Esophagus (tissue), 2 donors: ENCODE measurements at regions not wholly inside any gene's neighbourhood (a gene's known extent, or its start where the extent isn't known, plus 50 kb on each side); places are given as distances from the start of the nearest gene placed in this dataset.
A peak's percentile ranks its signal among the peaks of the same experiment; 100 is the strongest.

Experiments
- H3K27ac ChIP-seq, 2 donors: one replicate each; pipeline ENCODE4 v1.5.1; 2013; ENCODE audit warnings: low read depth in 2 of 2, mild to moderate bottlenecking in 2 of 2, inconsistent platforms in 1 of 2, low read length in 1 of 2, moderate library complexity in 1 of 2
- H3K27me3 ChIP-seq, 2 donors: one replicate each; pipeline ENCODE4 v1.6.1; 2013; ENCODE audit warnings: low read length in 2 of 2, control low read depth in 1 of 2, mild to moderate bottlenecking in 1 of 2; ENCODE audit not compliant: insufficient read depth in 2 of 2, control insufficient read depth in 1 of 2
- H3K36me3 ChIP-seq, 2 donors: one replicate each; pipeline ENCODE4 v1.6.1; 2013; ENCODE audit warnings: low read length in 1 of 2; ENCODE audit not compliant: control insufficient read depth in 2 of 2, insufficient read depth in 2 of 2
- H3K4me1 ChIP-seq, 2 donors: one replicate each; pipeline ENCODE4 v1.6.1; 2013; ENCODE audit warnings: low read length in 1 of 2; ENCODE audit not compliant: control insufficient read depth in 2 of 2, insufficient read depth in 2 of 2
- H3K4me3 ChIP-seq, 2 donors: one replicate each; pipeline ENCODE4 v1.5.1; 2013; ENCODE audit warnings: low read length in 2 of 2, mild to moderate bottlenecking in 2 of 2, low read depth in 1 of 2, moderate library complexity in 1 of 2
- H3K9me3 ChIP-seq, 2 donors: one replicate each; pipeline ENCODE4 v1.6.1; 2013; ENCODE audit warnings: mild to moderate bottlenecking in 2 of 2, low read depth in 1 of 2, low read length in 1 of 2, moderate library complexity in 1 of 2; ENCODE audit not compliant: control insufficient read depth in 2 of 2, insufficient read depth in 1 of 2
- WGBS, 2 donors: extraction: QIAGEN DNeasy Blood & Tissue Kit; methylation state at CpG; one replicate each; pipeline ENCODE4 v1.1.7; 2013; 5-methylcytosine and 5-hydroxymethylcytosine counted together
- donor health status: healthy with polysubstance abuse.
- donor health status: Bipolar disorder and iron deficiency.

DNA sequence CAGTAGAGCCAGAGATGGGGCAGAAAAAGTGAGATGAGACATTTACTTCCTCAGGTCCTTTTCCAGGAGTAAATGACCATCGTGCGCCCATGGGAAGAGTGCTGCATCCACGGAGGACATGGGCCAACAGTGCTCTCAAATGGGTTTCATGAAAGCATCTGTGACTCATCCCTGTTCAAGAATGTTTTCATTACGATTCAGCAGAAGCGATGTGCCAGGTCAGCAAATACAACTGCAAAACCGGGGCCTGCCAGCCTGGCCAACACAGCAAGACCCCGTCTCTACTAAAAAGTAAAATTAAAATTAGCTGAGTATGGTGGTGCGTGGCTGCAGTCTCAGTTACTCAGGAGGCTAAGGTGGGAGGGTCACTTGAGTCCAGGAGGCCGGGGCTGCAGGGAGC is 125.1 kb downstream of the LY86 start:
- H3K27ac ChIP-seq, result peak overlapping the region; percentile 89 to 94

DNA sequence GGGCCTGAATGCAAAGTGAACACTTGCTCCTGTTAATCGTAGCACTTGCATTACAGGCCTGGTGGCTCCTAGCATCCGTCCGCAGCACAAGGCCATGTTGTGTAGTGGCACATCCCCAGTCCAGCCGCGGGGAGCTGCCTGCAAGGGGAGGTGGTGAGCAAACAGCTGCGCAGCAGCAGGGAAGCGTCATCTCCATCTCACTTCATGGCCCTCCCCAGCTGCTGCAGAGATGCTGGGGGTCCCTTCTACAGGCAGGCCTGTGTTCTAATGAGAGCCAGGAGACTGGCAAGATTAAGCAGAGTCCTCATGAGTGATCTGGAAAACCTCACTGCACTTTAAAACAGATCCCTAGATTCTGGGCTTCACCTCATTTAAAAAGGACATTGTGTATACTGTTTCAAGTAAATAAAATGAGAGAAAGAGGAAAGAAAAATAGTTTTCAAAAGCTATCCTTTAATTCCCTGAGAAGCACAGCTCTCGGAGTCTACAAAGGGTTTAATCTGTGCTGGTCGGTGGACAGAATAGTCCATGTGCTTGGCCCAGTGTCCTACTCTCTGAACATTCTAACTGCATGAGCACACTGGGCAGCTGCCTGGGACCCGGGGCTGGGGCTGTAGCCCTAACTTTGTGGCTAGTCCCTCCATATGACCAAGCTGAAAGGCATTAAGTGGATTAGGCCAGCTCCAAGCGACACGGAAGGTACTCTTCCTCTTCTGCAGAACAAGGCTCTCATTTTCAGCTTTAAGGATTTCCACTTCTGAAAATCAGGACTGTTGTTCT is 125.8 kb downstream of the LY86 start:
- H3K27me3 ChIP-seq, result no peaks in the 10 kb centered on the region
- H3K9me3 ChIP-seq, result no peaks in the 10 kb centered on the region
- no peak overlapping the region for H3K4me3 ChIP-seq
- peak overlapping the region; percentile 40 to 89 for H3K27ac ChIP-seq
- peaks cover 0 to 2% of the 10 kb centered on the region in 2 donors for H3K36me3 ChIP-seq
- peaks cover 0 to 27% of the 10 kb centered on the region in 2 donors for H3K4me1 ChIP-seq
- 81 to 84% methylated on average over 12 of the region's 12 CpGs for WGBS, 2 donors

More for the DNA sequence above, 125.1 kb downstream of the LY86 start:
- Histone ChIP-seq H3K36me3 (peaks cover 0 to 2% of the 10 kb centered on the region in 2 donors), H3K27me3 (no peaks in the 10 kb centered on the region), H3K4me1 (peaks cover 0 to 25% of the 10 kb centered on the region in 2 donors), H3K4me3 (no peak overlapping the region), H3K9me3 (no peaks in the 10 kb centered on the region)
- WGBS, 2 donors, result 51 to 56% methylated on average over 9 of the region's 9 CpGs

DNA sequence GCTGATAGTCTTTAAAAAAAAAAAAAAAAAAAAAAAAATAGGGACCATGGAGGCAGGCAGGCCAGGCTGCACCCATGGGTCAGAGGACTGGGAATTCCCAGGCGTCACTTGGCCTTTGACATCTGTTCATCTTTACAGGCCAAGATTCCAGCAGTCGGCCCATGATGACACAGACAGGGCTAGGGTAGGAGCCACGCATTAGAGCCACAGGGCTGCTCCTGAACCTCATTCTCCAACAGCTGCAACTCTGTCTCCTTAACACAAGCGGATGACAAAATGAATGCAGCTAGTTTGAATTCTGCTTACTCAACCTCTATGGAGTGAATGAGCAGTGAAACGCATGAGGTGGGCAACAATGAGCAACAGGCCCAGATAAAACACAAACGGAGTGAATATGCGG is 126.4 kb downstream of the LY86 start:
- no peak overlapping the region for H3K27ac ChIP-seq
- H3K27me3 ChIP-seq, result no peaks in the 10 kb centered on the region
- peaks cover 0 to 27% of the 10 kb centered on the region in 2 donors for H3K4me1 ChIP-seq
- H3K9me3 ChIP-seq, result no peaks in the 10 kb centered on the region
- no peak overlapping the region for H3K4me3 ChIP-seq
- 91 to 94% methylated on average over 7 of the region's 7 CpGs for WGBS, 2 donors
- H3K36me3 ChIP-seq, result peaks cover 0 to 2% of the 10 kb centered on the region in 2 donors

- no peaks in the 10 kb centered on the region for H3K9me3 ChIP-seq
- H3K4me3 ChIP-seq, result no peak overlapping the region
- H3K27me3 ChIP-seq, result no peaks in the 10 kb centered on the region
- no peaks in the 10 kb centered on the region for H3K36me3 ChIP-seq
- H3K4me1 ChIP-seq, result peaks cover 0 to 27% of the 10 kb centered on the region in 2 donors
- WGBS, 2 donors, result 74 to 87% methylated on average over 3 of the region's 3 CpGs
- no peak overlapping the region for H3K27ac ChIP-seq
Observed at GRCh38 chr6:6715465-6715864, 126.9 kb downstream of the LY86 start.

GRCh38 chr6:6716998-6717763 is 128.7 kb downstream of the LY86 start:
- WGBS, 2 donors, result 77% methylated on average over 7 of the region's 7 CpGs
- peaks cover 0 to 25% of the 10 kb centered on the region in 2 donors for H3K4me1 ChIP-seq
- H3K27ac ChIP-seq, result peak overlapping the region; percentile 41 to 62
- H3K27me3 ChIP-seq, result no peaks in the 10 kb centered on the region
- H3K9me3 ChIP-seq, result no peaks in the 10 kb centered on the region
- no peak overlapping the region for H3K4me3 ChIP-seq
- H3K36me3 ChIP-seq, result no peaks in the 10 kb centered on the region

- H3K4me3 ChIP-seq, result no peak overlapping the region
- no peaks in the 10 kb centered on the region for H3K9me3 ChIP-seq
- peak overlapping the region; percentile 77 to 84 for H3K27ac ChIP-seq
- H3K4me1 ChIP-seq, result peaks cover 0 to 21% of the 10 kb centered on the region in 2 donors
- H3K36me3 ChIP-seq, result no peaks in the 10 kb centered on the region
- 26 to 44% methylated on average over 3 of the region's 3 CpGs for WGBS, 2 donors
- no peaks in the 10 kb centered on the region for H3K27me3 ChIP-seq
Observed at GRCh38 chr6:6717953-6718352, 129.4 kb downstream of the LY86 start.

GRCh38 chr6:6721606-6722005 is 133.1 kb downstream of the LY86 start:
- no peak overlapping the region for H3K4me3 ChIP-seq
- no peaks in the 10 kb centered on the region for H3K9me3 ChIP-seq
- 30 to 49% methylated on average over 2 of the region's 2 CpGs for WGBS, 2 donors
- no peaks in the 10 kb centered on the region for H3K36me3 ChIP-seq
- peak overlapping the region; percentile 85 to 86 for H3K27ac ChIP-seq
- no peaks in the 10 kb centered on the region for H3K27me3 ChIP-seq
- peaks cover 0 to 24% of the 10 kb centered on the region in 2 donors for H3K4me1 ChIP-seq

DNA sequence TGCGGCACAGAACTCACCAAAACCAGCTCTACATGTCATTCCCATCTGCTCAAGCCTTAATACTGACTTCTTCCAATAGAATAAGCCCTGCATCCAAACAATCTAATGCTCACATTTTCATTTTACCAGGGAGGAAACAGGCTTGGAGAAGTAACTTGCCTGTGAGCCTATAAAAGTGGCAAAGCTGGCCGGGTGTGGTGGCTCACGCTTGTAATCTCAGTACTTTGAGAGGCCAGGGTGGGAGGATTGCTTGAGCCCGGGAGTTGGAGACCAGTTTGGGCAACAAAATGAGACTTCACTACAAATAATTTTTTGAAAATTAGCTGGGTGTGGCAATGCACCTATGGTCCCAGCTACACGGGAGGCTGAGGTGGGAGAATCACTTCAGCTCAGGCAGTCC is 133.7 kb downstream of the LY86 start:
- peaks cover 0 to 21% of the 10 kb centered on the region in 2 donors for H3K4me1 ChIP-seq
- H3K27ac ChIP-seq, result peak overlapping the region; percentile 85 to 86
- WGBS, 2 donors, result 65 to 72% methylated on average over 5 of the region's 5 CpGs
- H3K27me3 ChIP-seq, result no peaks in the 10 kb centered on the region
- H3K36me3 ChIP-seq, result no peaks in the 10 kb centered on the region
- H3K4me3 ChIP-seq, result no peak overlapping the region
- no peaks in the 10 kb centered on the region for H3K9me3 ChIP-seq

DNA sequence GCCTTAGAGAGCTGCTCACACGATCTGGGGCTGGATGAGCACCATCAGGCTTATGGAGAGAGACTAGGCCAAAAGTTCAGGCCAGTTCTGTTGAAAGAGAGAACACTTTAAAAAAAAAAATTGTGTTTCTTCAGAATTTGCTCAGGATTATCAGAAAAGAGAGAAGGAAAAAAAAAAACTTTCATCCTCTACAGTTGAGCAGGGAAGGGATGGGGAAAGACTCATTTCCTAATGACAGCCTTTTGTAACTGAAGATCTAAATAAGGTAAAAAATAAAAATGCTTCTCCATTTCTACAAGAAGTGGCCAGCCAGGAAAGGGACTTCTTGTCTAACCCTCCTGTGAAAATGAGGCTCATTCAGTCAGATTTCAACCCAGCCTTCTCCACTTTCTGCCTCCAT is 134.8 kb downstream of the LY86 start:
- no peak overlapping the region for H3K4me3 ChIP-seq
- WGBS, 2 donors, result 55 to 56% methylated on average over 1 of the region's 1 CpG
- no peaks in the 10 kb centered on the region for H3K9me3 ChIP-seq
- H3K27me3 ChIP-seq, result no peaks in the 10 kb centered on the region
- peak overlapping the region; percentile 82 to 90 for H3K27ac ChIP-seq
- H3K36me3 ChIP-seq, result no peaks in the 10 kb centered on the region
- peaks cover 0 to 23% of the 10 kb centered on the region in 2 donors for H3K4me1 ChIP-seq
